NCI-H446 treated with DMSO at 0.1 percent for 48 hours (cell line): ENCODE measurements at regions not wholly inside any gene's neighbourhood (a gene's known extent, or its start where the extent isn't known, plus 50 kb on each side); places are given as distances from the start of the nearest gene placed in this dataset.
"Not testable (repeated sequence)": the region's sequence is repeated elsewhere in the genome, so short reads cannot be mapped to it uniquely, and the experiment has no call there.

Source experiments
- DNase-seq: peaks from one replicate; lab custom pipeline; 2025; lab: John Stamatoyannopoulos, UW

DNA sequence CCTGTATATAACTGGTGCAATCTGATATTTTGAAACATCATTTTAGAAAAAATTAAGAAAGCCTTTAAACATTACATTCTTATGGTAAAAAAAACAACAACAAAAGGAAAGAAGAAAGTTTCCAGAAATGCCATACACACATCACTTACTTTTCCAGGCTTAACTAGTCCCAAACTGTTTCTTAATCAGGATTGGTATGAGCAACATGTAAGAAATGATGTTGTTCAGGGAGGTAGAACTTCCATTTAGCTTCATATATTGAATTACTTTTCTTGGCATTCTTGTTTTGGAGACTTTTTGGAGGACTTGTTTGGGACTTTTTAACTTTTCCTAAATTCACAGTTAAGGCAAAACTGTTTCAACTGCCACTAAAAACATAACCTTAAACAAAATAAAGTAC, 791.5 kb downstream of the METTL15 start:
- no peak for DNase-seq

DNA sequence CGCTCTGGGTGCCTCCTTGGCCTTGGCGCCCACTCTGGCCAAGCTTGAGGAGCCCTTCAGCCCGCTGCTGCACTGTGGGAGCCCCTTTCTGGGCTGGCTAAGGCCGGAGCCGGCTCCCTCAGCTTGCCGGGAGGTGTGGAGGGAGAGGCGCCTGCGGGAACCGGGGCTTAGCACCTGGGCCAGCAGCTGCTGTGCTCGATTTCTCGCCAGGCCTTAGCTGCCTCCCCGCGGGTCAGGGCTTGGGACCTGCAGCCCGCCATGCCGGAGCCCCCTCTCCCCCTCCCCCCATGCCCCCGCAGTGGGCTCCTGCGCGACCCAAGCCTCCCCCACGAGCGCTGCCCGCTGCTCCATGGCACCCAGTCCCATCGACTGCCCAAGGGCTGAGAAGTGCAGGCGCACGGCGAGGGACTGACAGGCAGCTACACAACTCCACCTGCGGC, 782.4 kb downstream of the METTL15 start:
- DNase-seq, result not testable (repeated sequence)

DNA sequence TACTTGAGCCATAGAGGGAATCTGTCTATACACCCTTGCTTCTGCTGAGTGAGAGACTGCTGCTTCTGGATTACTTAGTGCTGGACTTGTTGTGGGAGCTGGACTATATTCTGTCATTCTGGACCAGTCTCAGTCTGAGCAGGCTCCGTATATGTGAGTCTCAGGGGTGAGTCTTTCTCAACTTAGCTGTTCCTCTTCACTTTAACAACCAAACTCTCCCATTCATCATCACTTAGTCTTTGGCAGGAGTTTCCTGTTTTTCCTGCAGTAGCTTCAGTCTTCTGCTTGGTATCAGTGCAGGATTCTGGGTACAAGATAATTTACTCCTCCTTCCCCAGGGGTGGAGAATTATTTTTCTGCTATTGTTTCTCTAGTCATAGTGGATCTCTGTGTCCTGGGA, 779.5 kb downstream of the METTL15 start:
- DNase-seq, result no peak

DNA sequence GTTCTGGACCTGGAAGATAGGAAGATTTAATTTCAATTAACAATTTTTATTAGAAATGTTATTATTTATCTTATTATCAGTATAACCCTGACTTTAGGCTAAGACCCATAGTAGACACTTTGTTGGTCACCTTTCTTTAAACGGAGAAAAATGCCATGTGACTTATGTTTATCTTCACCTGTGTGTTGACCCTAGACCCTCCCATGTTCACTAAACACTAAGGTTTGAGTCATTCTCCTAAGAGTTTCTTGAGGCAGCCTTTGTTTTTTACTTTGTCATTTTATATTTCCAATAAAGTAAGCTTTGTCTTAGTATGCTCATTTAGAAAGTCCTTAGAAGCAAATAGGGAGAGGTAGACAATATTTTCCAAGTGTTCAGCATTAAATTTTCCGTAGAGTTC, 771.7 kb downstream of the METTL15 start:
- DNase-seq, result no peak

DNA sequence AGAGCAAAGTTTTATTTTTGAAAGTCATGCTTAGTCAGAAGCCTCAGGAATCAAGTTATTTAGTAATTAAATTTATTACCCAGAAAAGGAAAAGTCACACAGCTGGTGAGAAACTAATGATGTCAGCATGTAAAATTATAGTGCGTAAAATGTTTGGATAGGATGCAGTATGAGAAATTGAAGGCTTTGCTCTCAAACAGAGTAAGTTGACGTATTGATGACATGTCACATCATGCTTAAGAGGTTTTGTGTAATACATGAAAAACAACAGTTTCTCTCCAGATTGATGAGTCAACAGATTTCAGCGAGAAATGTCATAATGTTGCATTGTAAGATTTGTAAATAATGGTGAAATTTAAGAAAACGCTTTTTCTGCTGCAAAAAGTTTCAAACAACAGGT, 769.8 kb downstream of the METTL15 start:
- no peak for DNase-seq

DNA sequence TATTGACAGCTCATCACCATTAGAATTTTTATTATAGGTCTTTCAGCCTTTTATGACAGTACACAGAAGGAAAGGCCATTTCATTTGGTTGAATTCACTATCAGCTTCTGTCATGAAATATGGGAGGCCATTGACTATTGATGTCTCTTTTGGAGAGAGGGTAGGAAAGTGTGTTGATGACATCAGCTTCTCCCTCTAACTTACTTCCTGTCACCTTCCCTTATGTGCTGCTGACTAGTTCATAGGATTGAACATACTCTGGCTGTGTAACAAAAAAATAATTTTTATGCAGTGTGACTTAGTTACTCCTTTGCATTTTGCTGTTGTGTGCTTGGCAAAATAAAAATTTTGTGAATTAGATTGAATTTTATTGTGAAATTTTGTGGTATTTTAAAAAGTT, 769.2 kb downstream of the METTL15 start:
- no peak for DNase-seq

DNA sequence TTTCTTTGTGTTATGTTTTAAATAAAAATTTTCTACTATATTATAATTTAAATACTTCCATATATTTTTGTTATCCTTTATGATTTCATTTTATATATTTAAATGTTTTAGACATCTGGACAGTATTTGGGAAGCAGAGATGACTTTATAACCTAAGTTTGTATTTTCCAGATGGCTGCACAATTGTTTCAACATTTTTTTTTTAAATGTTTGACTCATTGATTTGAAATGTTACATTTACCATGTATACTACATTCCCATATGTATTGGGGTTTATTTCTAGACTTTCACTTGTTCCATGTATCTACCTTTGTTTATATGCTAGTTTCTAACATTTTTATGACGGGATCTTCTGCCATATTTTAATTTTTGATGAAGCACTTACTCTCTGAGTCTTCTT, 766.5 kb downstream of the METTL15 start:
- no peak for DNase-seq

DNA sequence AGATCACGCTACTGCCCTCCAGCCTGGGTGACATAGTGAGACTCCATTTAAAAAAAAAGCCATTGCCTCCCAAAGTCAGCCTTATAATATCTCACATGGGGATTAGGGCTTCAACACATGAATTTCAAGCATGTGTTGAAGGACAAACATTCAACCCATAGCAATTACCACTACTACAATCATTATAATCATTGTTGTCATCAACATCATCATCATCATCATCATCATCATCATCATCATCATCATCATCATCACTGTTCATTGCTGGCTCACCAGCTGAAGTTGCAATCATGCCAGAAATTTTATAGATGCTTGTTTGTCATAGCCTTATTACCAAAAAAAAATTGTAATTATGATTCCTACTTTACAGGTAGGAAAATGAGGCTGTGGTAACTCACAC, 762.9 kb downstream of the METTL15 start:
- DNase-seq, result no peak

DNA sequence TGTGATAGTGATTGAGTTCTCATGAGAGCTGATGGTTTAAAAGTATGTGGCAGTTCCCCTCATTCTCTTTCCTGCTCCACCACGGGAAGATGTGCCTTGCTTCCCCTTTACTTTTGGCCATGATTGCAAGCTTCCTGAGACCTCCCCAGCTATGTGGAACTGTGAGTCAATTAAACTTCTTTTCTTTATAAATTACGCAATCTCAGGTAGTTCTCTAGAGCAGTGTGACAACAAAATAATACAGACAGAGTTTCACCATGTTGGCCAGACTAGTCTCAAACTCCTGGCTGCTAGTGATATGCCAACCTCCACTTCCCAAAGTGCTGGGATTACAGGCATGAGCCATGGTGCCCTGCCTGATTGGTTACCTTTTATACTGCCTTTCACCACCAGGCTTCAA, 755.2 kb downstream of the METTL15 start:
- DNase-seq, result no peak

DNA sequence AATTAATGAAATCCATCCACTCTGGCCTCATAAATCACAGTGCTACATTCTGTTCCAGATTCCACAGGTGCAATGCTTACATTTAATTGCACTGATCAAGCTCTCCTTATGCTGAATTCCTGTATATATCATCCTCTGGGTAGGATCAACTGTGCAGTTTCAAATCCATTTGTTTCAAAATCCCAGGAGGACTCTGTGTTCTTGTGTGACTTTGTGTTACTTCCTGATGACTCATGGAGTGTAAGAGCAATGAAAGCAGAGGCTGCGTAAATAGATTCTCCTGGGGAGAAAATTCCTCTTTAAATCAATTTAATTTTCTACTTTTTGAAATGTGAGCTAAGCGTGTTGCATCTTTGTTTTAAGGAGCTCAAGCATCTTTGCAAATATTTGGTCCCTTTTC, 752.7 kb downstream of the METTL15 start:
- no peak for DNase-seq

DNA sequence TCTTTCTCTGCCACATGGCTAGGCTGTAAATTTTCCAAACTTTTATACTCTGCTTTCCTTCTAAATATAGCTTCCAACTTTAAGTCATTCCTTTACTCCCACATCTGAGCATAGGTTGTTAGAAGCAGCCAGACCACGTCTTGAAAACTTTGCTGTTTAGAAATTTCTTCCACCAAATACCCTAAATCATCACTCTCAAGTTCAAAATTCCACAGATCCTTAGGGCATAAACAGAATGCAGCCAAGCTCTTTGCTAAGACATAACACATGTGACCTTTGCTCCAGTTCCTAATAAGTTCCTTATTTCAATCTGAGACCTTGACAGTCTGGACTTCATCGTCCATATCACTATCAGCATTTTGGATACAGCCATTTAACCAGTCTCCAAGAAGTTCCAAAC, 749.9 kb downstream of the METTL15 start:
- no peak for DNase-seq

DNA sequence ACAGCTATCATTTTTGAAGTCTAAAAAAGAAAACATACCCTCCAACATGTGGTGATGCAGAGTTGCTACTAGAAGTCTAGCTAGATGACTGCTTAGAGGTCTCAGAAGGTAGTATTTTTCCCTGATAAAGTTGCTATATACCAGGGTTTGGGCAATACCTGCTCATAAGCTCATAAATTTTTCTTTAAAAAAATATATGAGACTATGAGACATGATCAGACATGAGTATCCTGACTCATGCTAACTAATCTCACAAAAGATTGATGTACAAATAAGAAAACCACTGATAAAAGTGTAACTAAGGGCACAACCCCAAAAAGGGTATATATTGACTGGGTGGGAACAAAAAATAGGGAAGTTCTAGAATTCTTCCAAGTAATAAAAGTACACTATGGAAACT, 740.9 kb downstream of the METTL15 start:
- no peak for DNase-seq

DNA sequence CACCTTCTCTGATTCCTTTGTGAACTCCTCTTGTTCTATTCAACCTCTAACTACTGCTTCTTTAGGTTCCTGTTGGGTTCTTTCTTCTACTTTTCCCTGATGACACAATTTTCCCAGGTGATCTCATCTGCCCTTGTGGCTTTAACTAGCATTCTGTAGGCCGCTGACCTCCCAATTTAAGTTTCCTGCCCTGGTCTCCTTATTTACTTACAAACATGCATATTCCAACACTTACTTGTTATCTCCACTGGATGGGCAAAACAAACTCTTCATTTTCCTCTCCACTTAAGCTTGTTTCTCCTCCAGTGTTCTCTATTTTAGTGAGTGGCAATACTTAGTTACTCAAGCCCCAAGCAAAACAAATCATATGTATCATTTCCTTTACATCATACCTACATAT, 734.5 kb downstream of the METTL15 start:
- DNase-seq, result no peak

DNA sequence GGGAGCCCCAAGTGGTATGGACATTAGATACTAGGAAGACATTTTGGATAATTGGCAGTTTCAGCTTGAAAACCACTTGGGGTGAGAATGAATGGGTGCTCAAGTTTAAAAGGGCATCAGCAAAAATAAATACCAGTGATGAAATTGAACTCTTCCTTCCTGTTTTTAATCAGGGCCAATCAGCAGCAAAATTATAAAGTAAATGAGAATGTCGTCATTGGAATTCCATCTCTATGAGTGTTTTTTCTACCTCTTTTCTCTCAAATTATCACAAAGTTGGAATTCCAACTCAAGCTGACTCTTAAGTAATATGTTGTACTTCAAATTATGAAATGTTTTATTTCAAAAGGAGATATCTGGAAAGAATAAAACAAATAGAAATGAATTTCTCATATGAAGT, 730.6 kb downstream of the METTL15 start:
- DNase-seq, result no peak

DNA sequence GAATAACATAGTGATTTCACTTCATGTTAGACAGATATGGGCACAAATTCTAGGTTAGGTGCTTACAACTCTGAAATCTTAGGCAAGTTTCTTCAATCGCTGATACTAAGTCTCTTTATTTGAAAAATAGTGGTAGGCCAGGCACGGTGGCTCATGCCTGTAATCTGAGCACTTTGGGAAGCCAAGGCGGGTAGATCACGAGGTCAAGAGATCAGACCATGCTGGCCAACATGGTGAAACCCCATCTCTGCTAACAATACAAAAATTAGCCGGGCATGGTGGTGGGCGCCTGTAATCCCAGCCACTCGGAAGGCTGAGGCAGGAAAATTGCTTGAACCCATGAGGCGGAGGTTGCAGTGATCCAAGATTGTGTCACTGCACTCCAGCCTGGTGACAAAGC, 729.4 kb downstream of the METTL15 start:
- DNase-seq, result no peak

DNA sequence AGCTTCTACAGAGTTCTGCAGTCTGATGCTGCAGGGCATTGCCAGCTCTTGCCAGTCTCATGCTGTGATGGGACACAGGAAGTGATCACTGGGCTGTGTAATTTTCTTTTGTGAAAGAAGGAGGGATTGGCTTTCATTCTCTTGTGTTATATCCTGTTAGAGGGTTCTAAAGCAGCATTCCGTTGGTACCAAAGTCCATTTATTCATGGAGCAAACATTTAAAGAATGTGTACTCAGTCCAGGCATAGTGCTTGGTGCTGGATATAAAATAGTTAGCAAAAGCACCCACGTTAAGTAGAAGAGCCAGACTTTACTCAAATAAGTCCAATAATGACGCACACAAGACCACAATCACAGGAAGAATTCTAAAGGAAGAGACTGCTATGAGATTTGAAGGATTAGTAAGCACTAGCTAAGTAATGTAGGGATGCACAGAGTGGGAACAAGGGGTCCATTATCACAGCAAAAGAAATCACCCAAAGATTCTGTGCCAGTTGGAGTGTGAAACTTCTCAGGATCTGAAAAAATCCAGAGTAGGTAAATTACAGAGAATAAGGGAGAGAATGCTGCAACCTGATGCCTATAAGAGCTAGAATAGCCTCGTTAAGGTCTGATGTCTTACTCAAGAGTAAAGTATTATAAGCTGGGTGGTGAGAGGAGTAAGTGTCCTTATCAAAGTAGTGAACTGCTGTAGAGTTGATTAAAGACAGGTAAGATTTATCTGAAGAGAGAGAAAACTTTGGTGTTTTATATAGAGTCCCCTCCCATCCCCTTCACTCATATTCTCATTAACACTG, 728.3 kb downstream of the METTL15 start:
- no peak for DNase-seq

DNA sequence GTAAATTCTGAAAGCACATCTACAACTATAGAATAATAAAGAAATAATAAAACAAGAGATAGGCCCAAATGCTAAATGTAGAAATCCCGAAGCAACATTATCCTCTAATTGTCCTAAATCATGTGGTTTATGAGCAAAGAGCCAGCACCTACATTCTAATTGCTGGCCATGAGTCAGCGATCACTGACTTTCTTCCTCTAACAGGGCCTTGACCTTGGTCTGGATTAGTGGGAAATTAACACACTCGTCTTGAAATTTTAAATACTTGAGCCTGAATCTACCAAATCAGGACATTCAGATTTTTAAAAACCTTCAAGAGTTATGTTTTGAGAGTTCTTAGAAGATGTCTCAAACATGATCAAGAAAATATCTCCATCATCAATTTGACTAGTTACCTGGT, 727.6 kb downstream of the METTL15 start:
- no peak for DNase-seq

DNA sequence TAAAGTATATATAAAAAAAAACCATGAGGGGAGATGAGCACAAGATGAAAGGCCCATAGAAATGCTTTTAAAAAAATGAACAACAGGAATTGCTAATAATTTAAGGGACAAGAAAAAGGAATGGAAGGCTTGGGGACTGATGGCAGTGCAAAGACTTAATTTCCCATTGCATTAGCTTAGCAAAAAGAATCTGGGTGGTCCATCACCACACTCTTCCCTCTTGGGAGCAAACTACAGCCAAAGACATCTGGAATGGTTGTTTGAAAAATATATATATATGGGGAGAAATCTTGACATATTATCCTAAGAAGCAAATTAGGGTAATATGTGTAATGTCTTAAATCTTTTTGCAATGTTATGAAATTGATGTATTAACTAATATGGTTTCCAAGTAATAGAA, 727.1 kb downstream of the METTL15 start:
- no peak for DNase-seq

DNA sequence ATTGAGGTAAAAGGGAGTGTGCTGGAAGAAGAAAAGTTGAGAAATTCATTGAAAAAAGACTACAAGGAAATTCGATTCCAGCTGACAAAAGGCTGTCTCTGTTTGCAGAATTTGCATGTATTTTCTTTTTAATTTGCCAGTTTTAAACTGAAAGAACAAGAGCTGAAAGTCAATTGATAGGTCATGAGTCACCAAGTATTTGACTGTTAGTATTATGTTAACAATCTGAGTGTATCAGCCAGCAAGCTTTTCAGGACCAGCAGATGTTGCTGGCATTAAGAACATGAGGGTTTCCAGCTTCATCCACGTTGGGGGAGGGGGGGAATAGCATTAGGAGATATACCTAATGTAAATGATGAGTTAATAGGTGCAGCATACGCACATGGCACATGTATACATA, 726.7 kb downstream of the METTL15 start:
- no peak for DNase-seq

DNA sequence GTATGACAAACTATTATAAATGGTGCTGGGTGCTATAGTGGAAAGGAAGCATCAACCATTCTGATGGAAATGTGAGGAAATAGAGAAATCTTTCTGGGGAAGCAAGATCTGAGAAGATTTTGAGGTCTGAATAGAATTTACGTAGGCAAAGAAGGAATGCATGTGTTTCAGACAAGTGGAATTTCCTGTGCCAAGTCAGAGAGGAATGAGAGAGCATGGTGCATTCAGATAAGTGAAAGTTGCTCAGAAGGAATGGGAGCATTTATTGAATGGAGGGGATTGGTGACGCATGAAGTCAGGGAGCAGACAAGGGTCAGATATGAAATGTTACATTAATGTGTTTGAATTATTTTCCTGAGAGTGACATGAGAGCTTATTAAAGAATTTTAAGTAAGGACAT, 725.5 kb downstream of the METTL15 start:
- DNase-seq, result no peak

DNA sequence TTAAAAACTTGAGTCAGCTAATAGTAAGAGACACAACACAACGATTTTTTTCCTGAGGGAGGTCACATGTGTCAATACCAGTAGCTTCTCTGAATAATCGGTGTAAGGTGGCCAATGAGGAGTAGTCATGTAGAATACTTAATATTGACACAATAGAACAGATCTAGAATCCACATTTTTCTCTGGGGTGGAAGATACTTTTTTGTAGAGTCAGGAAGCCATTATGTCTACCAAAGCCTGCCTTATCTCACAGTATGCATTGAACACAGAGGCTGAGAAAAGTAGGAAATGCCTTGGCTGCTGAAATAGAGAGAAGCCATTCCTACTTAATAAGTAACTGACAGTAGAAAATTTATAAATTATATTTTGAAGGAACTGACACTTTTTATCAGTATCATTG, 725.0 kb downstream of the METTL15 start:
- DNase-seq, result no peak

DNA sequence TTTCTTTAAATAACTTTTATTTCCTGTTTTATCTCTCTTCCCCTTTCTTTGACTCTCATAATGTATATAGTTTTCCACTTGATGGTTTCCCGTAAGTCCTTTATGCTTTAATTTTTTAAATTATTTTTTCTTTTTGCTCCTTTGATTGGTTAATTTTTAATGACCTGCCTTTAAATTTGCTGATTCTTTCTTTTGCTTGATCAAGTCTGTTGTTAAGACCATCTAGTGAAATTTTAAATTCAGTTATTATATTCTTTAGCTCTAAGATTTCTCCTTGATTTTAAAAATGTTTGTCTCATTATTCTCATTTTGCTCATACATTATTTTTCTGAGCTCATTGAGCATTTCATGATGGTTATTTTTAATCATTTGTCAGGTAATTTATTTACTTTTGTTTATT, 718.6 kb downstream of the METTL15 start:
- no peak for DNase-seq

DNA sequence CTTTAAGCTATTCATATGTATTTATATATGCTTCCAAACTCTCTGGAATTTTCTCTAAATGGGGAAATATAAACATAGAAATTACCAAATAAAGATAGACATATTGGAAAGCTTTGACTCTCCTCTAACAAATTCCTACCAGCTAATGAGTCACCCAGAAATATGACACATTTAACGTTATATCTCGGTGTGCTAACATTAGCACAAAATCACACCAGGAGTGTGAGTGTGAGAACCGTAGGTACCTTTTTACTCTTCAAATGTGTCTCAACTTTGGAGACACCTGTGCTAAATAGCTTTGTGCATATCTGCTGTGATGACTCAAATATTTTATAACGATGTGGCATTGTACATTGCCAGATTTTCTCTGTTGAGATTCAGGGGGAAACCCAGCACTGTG, 714.4 kb downstream of the METTL15 start:
- DNase-seq, result no peak

DNA sequence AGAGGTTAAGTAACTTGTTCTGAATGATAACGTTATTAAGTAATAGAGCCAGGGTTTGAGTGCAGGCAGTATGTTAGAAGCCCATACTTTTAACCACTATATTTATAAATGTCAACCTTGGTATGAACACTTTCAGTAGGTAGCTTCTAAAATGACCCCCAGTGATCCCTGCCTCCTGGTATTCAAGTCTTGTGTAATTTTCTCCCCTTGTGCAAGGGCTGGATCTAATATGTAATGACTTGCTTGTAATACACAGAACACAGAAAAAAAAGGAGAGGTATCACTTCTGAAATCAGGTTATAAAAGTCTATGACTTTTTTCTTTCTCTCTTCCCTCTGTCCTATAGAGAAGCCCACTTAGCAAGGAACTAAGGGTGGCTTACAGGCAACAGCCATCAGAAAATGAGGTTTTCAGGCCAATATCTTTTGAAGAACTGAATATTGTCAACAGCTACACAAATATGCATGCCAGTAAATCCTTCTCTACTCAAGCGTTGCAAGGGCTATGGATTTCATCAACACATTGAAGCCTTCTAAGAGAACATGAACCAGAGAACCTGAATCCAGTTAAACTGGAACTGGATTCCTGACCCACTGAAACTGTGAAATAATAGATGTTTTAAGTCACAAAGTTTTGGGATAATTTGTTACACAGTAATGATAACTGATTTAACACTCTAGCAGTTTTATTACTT, 712.3 kb downstream of the METTL15 start:
- DNase-seq, result no peak
